ENCODE measurements at regions not wholly inside any gene's neighbourhood (a gene's known extent, or its start where the extent isn't known, plus 50 kb on each side); places are given as distances from the start of the nearest gene placed in this dataset.
"Not testable (repeated sequence)": the region's sequence is repeated elsewhere in the genome, so short reads cannot be mapped to it uniquely, and the experiment has no call there.

- Histone ChIP-seq H3K36me3 (ENCODE audit: control insufficient read depth in 4 of 4, insufficient read depth in 4 of 4, low read length in 4 of 4) (no peaks in the 10 kb centered on the region), H3K4me3 (no peak overlapping the region), H3K4me1 (ENCODE audit: control insufficient read depth in 5 of 5, insufficient read depth in 5 of 5, low read length in 5 of 5) (no peaks in the 10 kb centered on the region), H3K9ac (ENCODE audit: insufficient read depth in 1 of 2, low read length in 2 of 2) (no peak overlapping the region), H3K9me3 (ENCODE audit: control insufficient read depth in 4 of 4, insufficient read depth in 3 of 4, low read length in 3 of 4) (peaks cover 0 to 5% (median 2%) of the 10 kb centered on the region in 4 donors), H3K27me3 (ENCODE audit: control insufficient read depth in 3 of 3, insufficient read depth in 3 of 3, low read length in 2 of 3) (no peaks in the 10 kb centered on the region), H3K27ac (ENCODE audit: low read depth in 1 of 2, low read length in 1 of 2) (no peak overlapping the region)
- ATAC-seq (ENCODE audit: insufficient read depth, low FRiP score) (no peak), DNase-seq (no peak)
- WGBS, 2 donors, result 60 to 63% methylated on average over 1 of the region's 1 CpG
- TF ChIP-seq CTCF (IDR thresholded peaks at IDR 0.05; ENCODE audit: control extremely low read depth, extremely low read depth), result no peak
Measured at GRCh38 chr5:26339576-26339975, 698.8 kb downstream of the CDH9 start.

GRCh38 chr5:26329562-26330189, 708.7 kb downstream of the CDH9 start:
- Histone ChIP-seq H3K9me3 (ENCODE audit: control insufficient read depth in 4 of 4, insufficient read depth in 3 of 4, low read length in 3 of 4) (peaks cover 0 to 2% (median 0%) of the 10 kb centered on the region in 4 donors), H3K4me3 (no peak overlapping the region), H3K4me1 (ENCODE audit: control insufficient read depth in 5 of 5, insufficient read depth in 5 of 5, low read length in 5 of 5) (no peaks in the 10 kb centered on the region), H3K36me3 (ENCODE audit: control insufficient read depth in 4 of 4, insufficient read depth in 4 of 4, low read length in 4 of 4) (no peaks in the 10 kb centered on the region), H3K27ac (ENCODE audit: low read depth in 1 of 2, low read length in 1 of 2) (no peak overlapping the region), H3K9ac (ENCODE audit: insufficient read depth in 1 of 2, low read length in 2 of 2) (no peak overlapping the region), H3K27me3 (ENCODE audit: control insufficient read depth in 3 of 3, insufficient read depth in 3 of 3, low read length in 2 of 3) (no peaks in the 10 kb centered on the region)
- WGBS, 2 donors, result 21 to 24% methylated on average over 4 of the region's 4 CpGs
- no peak for TF ChIP-seq CTCF (IDR thresholded peaks at IDR 0.05; ENCODE audit: control extremely low read depth, extremely low read depth)
- ATAC-seq (ENCODE audit: insufficient read depth, low FRiP score), result no peak
- DNase-seq, result peak in 2 of 3 donors; percentile 22 to 30

GRCh38 chr5:26326153-26326759, 712.1 kb downstream of the CDH9 start:
- Histone ChIP-seq H3K4me1 (ENCODE audit: control insufficient read depth in 5 of 5, insufficient read depth in 5 of 5, low read length in 5 of 5) (no peaks in the 10 kb centered on the region), H3K9me3 (ENCODE audit: control insufficient read depth in 4 of 4, insufficient read depth in 3 of 4, low read length in 3 of 4) (peaks cover 0 to 6% (median 0%) of the 10 kb centered on the region in 4 donors), H3K4me3 (no peak overlapping the region), H3K36me3 (ENCODE audit: control insufficient read depth in 4 of 4, insufficient read depth in 4 of 4, low read length in 4 of 4) (no peaks in the 10 kb centered on the region), H3K27me3 (ENCODE audit: control insufficient read depth in 3 of 3, insufficient read depth in 3 of 3, low read length in 2 of 3) (no peaks in the 10 kb centered on the region), H3K9ac (ENCODE audit: insufficient read depth in 1 of 2, low read length in 2 of 2) (no peak overlapping the region), H3K27ac (ENCODE audit: low read depth in 1 of 2, low read length in 1 of 2) (no peak overlapping the region)
- 93 to 94% methylated on average over 17 of the region's 17 CpGs for WGBS, 2 donors
- no peak for TF ChIP-seq CTCF (IDR thresholded peaks at IDR 0.05; ENCODE audit: control extremely low read depth, extremely low read depth)
- DNase-seq (no peak), ATAC-seq (ENCODE audit: insufficient read depth, low FRiP score) (no peak)

GRCh38 chr5:26325432-26325831, 713.0 kb downstream of the CDH9 start:
- not testable (repeated sequence) for ATAC-seq (ENCODE audit: insufficient read depth, low FRiP score); H3K36me3 ChIP-seq (ENCODE audit: control insufficient read depth in 4 of 4, insufficient read depth in 4 of 4, low read length in 4 of 4); H3K4me1 ChIP-seq (ENCODE audit: control insufficient read depth in 5 of 5, insufficient read depth in 5 of 5, low read length in 5 of 5); H3K4me3 ChIP-seq; DNase-seq; H3K27ac ChIP-seq (ENCODE audit: low read depth in 1 of 2, low read length in 1 of 2); H3K9me3 ChIP-seq (ENCODE audit: control insufficient read depth in 4 of 4, insufficient read depth in 3 of 4, low read length in 3 of 4); H3K9ac ChIP-seq (ENCODE audit: insufficient read depth in 1 of 2, low read length in 2 of 2); H3K27me3 ChIP-seq (ENCODE audit: control insufficient read depth in 3 of 3, insufficient read depth in 3 of 3, low read length in 2 of 3)
- 89 to 90% methylated on average over 11 of the region's 11 CpGs for WGBS, 2 donors

- not testable (repeated sequence) for H3K9me3 ChIP-seq (ENCODE audit: control insufficient read depth in 4 of 4, insufficient read depth in 3 of 4, low read length in 3 of 4); DNase-seq; H3K4me3 ChIP-seq; H3K36me3 ChIP-seq (ENCODE audit: control insufficient read depth in 4 of 4, insufficient read depth in 4 of 4, low read length in 4 of 4); H3K27ac ChIP-seq (ENCODE audit: low read depth in 1 of 2, low read length in 1 of 2); ATAC-seq (ENCODE audit: insufficient read depth, low FRiP score); H3K27me3 ChIP-seq (ENCODE audit: control insufficient read depth in 3 of 3, insufficient read depth in 3 of 3, low read length in 2 of 3); H3K4me1 ChIP-seq (ENCODE audit: control insufficient read depth in 5 of 5, insufficient read depth in 5 of 5, low read length in 5 of 5); H3K9ac ChIP-seq (ENCODE audit: insufficient read depth in 1 of 2, low read length in 2 of 2)
- WGBS, 2 donors, result 96% methylated on average over 41 of the region's 41 CpGs
Measured at GRCh38 chr5:26324273-26324895, 714.0 kb downstream of the CDH9 start.
